ENCODE measurements at regions not wholly inside any gene's neighbourhood (a gene's known extent, or its start where the extent isn't known, plus 50 kb on each side); places are given as distances from the start of the nearest gene placed in this dataset.

GRCh38 chr4:127118681-127119080 is 514.1 kb upstream of the INTU start:
- Histone ChIP-seq H3K9me3 (replicated peaks; ENCODE audit: control insufficient read depth, insufficient read depth, low read length) (peaks cover 2% of the 10 kb centered on the region), H3K27me3 (ENCODE audit: control insufficient read depth in 2 of 2, insufficient read depth in 2 of 2, low read length in 2 of 2) (no peaks in the 10 kb centered on the region), H3K9me1 (replicated peaks; ENCODE audit: control insufficient read depth, extremely low read depth, insufficient read depth, low read length) (no peaks in the 10 kb centered on the region), H3K9ac (replicated peaks; ENCODE audit: extremely low read depth, insufficient read depth, low read length) (no peak overlapping the region), H2AFZ (ENCODE audit: low read depth, low read length) (no peak overlapping the region), H3K27ac (ENCODE audit: insufficient read depth, low read depth, low read length) (no peak overlapping the region), H3K36me3 (ENCODE audit: control insufficient read depth in 2 of 2, extremely low read depth in 1 of 2, insufficient read depth in 2 of 2, low read length in 2 of 2) (no peaks in the 10 kb centered on the region), H3K4me2 (ENCODE audit: insufficient read depth, low read length) (no peak overlapping the region), H4K20me1 (replicated peaks; ENCODE audit: control insufficient read depth, extremely low read depth, insufficient read depth, low read length) (no peaks in the 10 kb centered on the region), H3K4me1 (ENCODE audit: control insufficient read depth, extremely low read depth, insufficient read depth, low read length) (no peaks in the 10 kb centered on the region), H3K4me3 (replicated peaks in 1 of 3; ENCODE audit: insufficient read depth in 1 of 3, low read depth in 1 of 3, low read length in 3 of 3) (no peak overlapping the region), H3K79me2 (ENCODE audit: control insufficient read depth, insufficient read depth, low read length) (no peaks in the 10 kb centered on the region)
- ChIA-PET POLR2A (no interaction called here), CTCF (no interaction called here)
- no peak for TF ChIP-seq FOS (IDR thresholded peaks at IDR 0.05; ENCODE audit: borderline replicate concordance, insufficient read depth, low read length)
- TF ChIP-seq CTCF (IDR thresholded peaks at IDR 0.05; ENCODE audit: extremely low read depth in 1 of 2, insufficient read depth in 1 of 2, low read depth in 1 of 2, low read length in 2 of 2), result no peak
- no peak for TF ChIP-seq MYC (IDR thresholded peaks at IDR 0.05; ENCODE audit: low read depth, low read length)
- TF ChIP-seq EZH2 (IDR thresholded peaks at IDR 0.05; ENCODE audit: borderline replicate concordance, low read depth, low read length, severe bottlenecking), result no peak
- TF ChIP-seq POLR2AphosphoS5 (IDR thresholded peaks at IDR 0.05; ENCODE audit: insufficient read depth, low read depth, low read length), result no peak
- TF ChIP-seq JUN (IDR thresholded peaks at IDR 0.05; ENCODE audit: borderline replicate concordance, insufficient read depth, insufficient read length, low read depth), result no peak
- TF ChIP-seq GATA2 (IDR thresholded peaks at IDR 0.05; ENCODE audit: insufficient read depth, insufficient read length, low read depth, low read length), result no peak
- no peak for TF ChIP-seq MAX (IDR thresholded peaks at IDR 0.05; ENCODE audit: insufficient read depth, insufficient read length)
- TF ChIP-seq POLR2A (IDR thresholded peaks at IDR 0.05; ENCODE audit: low read depth, low read length), result no peak
- dilution Hi-C loops (cut with MboI; ENCODE audit: extremely low pct_ligation_motif_present, low sequenced_read_pairs) (no loop called here), intact Hi-C loops (cut with micrococcal nuclease) (no loop called here)
- DNase-seq (ENCODE audit: low read depth, low spot score), result no peak
- FAIRE-seq, result no peak
- BruUV-seq (replicated peaks), result no TSS peak
